Superior temporal gyrus (tissue), 1 donor: ENCODE measurements at regions not wholly inside any gene's neighbourhood (a gene's known extent, or its start where the extent isn't known, plus 50 kb on each side); places are given as distances from the start of the nearest gene placed in this dataset.
"Not testable (repeated sequence)": the region's sequence is repeated elsewhere in the genome, so short reads cannot be mapped to it uniquely, and the experiment has no call there.

Experiments used
- DNase-seq: peaks from one replicate; pipeline ENCODE4 v3.0.0-alpha.2; 2016; ENCODE audit errors: extremely low spot score

- DNase-seq, result no peak
These were observed 713.7 kb upstream of the AADAT start for GRCh38 chr4:170803492-170803891.

- DNase-seq, result no peak
These were observed 712.0 kb upstream of the AADAT start for GRCh38 chr4:170801771-170802170.

DNA sequence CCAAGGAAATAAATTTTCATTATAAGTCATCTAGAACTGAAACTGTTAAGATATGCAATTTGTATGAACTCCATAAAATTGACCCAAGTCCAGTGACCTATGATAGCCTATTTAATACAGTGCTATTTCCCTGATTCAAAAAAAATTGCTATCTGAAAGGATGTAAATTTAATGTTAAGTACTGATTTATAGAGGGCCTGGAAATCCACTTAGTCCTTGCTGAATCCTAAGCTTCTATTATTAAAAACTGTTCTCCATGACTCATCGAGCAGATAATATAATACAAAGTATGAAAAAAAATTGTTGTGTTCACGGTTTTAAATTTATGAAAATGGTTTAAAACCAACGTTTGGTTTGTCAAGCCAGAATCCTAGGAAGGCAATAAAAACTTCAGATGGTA lies 704.8 kb upstream of the AADAT start:
- no peak for DNase-seq

DNA sequence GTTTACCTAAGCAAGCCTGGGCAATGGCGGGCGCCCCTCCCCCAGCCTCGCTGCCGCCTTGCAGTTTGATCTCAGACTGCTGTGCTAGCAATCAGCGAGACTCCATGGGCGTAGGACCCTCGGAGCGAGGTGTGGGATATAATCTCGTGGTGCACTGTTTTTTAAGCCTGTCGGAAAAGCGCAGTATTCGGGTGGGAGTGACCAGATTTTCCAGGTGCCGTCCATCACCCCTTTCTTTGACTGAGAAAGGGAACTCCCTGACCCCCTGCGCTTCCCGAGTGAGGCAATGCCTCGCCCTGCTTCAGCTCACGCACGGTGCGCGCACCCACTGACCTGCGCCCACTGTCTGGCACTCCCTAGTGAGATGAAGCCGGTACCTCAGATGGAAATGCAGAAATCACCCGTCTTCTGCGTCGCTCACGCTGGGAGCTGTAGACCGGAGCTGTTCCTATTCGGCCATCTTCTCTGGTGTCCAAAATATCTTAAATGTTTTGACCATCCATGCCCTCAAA lies 698.8 kb upstream of the AADAT start:
- not testable (repeated sequence) for DNase-seq

- no peak for DNase-seq
These were observed 687.9 kb upstream of the AADAT start for GRCh38 chr4:170777663-170778062.

- DNase-seq, result no peak
These were observed 687.2 kb upstream of the AADAT start for GRCh38 chr4:170776983-170777382.

- DNase-seq, result no peak
These were observed 686.1 kb upstream of the AADAT start for GRCh38 chr4:170775851-170776250.

DNA sequence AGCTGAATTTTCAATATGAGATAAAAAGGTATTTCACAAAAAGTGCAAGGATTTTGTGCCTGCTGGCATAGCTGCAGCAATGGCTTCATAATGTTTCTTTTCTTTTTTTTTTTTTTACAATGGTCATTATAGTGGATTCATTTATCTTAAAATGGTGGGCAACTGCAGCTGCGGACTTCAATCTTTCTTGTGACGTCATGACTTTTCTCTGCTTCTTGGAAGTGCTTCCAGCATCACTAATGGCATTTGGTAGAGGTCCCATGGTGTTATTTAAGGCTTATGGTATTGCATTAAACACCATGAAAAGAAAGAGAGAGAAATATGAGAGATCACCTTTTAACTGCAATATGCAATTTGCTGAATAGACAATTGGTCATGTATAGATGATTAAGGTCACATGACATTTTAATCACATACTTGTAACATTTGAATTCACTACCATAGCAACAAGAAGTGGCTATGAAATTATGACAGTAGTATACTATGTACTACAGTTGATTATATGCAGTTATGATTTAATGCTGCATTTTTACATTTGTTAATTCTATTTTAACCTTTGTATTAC lies 684.0 kb upstream of the AADAT start:
- no peak for DNase-seq

- DNase-seq, result no peak
These were observed 682.7 kb upstream of the AADAT start for GRCh38 chr4:170772429-170772828.

DNA sequence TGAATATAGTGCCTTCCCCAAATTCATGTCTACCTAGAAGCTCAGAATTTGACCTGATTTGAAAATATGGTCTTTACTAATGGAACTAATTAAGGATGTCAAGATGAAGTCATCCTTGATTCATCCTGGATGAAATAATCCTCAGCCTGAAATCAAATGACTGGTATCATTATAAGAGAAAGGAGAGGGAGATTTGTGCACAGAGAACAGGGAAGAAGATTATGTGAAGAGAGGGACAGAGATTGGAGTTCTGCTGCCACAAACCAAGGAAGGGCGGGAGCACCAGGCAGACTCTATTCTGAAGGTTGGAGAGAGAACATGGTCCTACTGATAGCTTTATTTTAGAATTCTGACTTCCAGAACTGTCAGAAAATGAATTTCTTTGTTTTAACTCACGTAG lies 680.9 kb upstream of the AADAT start:
- DNase-seq, result no peak

GRCh38 chr4:170769862-170770261 lies 680.1 kb upstream of the AADAT start:
- no peak for DNase-seq

GRCh38 chr4:170758988-170759387 lies 669.2 kb upstream of the AADAT start:
- DNase-seq, result no peak

DNA sequence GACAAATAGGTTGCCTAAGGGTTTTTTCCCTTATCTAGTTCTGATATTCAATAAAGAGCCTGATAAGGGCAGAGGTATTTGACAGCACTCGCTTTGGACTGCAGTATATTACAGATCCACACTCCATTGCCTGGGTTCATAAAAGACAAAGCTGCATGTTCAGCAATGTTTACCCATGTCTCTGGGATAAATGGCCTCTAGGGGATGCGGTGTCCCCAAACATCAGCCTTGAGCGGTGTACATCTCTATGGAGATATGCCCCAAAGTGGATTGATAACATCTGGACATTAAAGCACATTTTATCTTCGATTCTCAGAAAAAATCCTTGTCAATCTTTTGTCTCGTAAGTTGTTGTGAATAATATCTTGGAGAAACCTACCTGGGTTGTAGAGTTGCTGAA lies 660.8 kb upstream of the AADAT start:
- no peak for DNase-seq

DNA sequence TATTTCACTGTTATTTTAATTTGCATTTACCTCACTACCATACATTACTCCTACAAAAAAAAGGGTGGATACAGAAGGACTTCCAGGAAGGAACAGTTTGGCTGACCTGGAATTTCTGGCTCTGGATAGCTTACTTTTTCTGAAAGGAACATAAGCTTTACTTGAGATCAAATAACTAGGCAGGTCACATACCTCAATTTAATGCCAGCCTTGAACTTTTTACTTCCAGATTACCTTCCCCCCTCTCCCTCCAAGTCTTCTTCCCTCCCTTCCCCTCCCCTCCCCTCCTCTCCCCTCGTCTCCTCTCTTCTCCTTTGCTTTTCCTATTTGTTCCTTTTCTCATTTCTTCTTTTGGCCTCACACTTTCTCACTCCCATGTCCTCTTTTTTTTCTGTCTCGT lies 659.2 kb upstream of the AADAT start:
- no peak for DNase-seq

GRCh38 chr4:170743633-170744032 lies 653.9 kb upstream of the AADAT start:
- DNase-seq, result no peak

DNA sequence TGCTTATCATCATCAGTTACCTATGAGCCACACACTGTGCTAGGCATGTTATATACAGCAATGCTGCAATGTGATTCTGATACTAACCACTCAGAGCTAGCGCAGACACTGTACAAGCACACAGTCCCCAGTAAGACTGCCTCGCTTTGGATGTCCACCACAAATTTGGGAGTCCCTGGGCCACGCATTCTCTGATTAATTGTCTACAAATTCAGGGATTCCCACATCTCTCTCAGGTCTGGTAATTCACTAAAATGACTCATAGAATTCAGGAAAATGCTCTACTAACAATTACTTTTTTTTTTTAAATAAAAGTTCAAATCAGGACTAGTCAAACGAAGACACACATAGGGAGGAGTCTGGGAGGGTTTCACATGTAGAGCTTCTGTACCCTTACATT lies 652.1 kb upstream of the AADAT start:
- no peak for DNase-seq

- DNase-seq, result no peak
These were observed 647.0 kb upstream of the AADAT start for GRCh38 chr4:170736710-170737109.

GRCh38 chr4:170729897-170730296 lies 640.1 kb upstream of the AADAT start:
- no peak for DNase-seq

DNA sequence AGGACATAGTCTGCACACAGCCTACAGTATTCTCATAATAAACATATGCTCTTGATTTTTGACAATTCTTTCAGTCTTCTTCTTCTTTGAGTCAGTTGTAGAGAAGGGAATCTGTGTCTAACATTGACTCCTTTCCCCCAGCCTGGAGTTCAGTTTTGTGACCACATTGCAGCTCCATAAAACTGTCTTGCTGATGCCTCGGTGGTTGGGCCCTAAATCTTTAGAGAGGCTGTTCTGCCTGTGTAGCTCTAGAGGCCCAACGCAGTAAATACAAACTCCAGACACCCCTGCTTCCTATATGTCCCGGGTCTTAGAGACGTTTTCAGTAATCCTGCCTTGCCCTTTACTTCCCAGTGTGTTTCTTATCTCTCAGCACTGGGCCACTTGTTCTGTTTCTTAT lies 639.5 kb upstream of the AADAT start:
- no peak for DNase-seq

DNA sequence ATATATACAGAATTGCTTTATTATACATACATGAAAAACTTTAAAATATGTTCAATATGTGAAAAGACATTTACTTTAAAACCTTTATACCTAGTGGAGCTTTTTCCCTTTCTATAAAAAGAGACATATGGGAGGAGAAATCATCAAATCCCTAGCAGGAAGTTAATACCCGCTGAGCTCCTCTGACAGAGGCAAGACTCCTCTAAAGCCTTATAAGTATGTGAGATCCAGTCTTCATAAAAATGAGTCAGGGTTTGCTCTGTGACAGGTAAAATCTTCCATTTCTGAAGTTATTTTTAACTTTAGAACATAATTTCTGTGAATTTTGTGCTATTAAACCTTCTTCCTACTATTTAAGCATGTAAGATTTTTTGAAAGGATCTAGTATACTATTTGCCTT lies 634.4 kb upstream of the AADAT start:
- no peak for DNase-seq

GRCh38 chr4:170723171-170723570 lies 633.4 kb upstream of the AADAT start:
- no peak for DNase-seq

DNA sequence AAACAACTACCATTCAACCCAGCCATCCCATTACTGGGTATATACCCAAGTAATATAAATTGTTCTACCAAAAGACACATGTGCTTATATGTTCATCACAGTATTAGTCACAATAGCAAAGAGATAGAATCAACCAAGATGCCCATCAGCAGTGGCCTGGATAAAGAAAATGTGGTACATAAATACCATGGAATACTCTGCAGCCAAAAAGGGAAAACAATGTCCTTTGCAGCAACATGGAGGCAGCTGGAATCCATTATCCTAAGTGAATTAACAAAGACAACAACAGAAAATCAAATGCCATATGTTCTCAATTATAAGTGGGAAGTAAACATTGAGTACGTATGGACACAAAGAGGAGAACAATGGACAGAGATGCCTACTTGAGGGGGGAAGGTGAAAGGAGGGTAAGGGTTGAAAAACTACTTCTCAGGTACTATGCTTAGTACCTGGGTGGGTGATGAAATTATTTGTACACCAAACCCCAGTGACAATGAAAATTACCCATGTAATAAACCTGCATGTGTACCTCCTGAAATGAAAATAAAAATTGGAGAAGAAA lies 632.1 kb upstream of the AADAT start:
- DNase-seq, result no peak

DNA sequence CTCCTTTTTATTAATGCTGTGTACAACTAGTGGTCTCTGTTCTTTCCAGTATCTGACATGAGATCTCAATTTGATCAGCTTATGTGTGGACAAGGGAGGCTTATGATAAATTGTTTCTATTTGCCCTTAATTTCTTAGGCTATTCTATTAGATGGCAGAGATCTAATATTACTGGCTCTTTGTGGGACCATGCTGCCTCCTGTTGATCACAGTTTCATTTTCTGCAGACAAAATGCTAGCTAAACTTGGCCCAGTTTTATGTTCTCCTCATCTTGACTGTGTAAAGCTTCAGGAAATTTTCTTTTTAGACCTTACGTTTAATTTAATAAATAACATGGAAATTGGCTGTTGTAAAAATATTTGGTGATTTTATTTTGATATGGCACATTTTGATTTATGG lies 627.1 kb upstream of the AADAT start:
- no peak for DNase-seq

DNA sequence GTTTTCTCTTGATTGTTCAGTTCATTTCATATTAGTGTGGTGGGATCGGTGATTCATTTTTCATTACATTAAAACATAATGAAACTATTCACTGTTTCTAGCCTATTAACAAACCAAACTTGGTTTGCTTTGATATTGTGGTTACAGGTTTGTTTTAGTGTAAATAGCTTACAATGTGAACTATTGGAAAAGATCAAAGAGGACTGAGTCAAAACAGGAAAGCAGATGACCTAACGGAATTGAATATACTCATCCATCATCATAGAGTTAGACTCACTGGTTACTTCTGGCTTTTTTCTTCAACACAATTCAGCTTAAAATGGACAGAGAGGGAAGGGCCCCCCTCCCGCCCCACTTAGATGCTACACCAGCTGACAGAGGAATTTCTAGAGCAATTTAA lies 616.2 kb upstream of the AADAT start:
- no peak for DNase-seq
